ENCODE measurements at regions not wholly inside any gene's neighbourhood (a gene's known extent, or its start where the extent isn't known, plus 50 kb on each side); places are given as distances from the start of the nearest gene placed in this dataset.

GRCh38 chr5:167903659-167904058 is 387.8 kb upstream of the WWC1 start:
- TF ChIP-seq CTCF (IDR thresholded peaks at IDR 0.05; ENCODE audit: low read depth, low read length) = no peak
- no peak for TF ChIP-seq POLR2A (IDR thresholded peaks at IDR 0.05; ENCODE audit: extremely low read depth, insufficient read length)
- no peak for TF ChIP-seq MYC (IDR thresholded peaks at IDR 0.05; ENCODE audit: low read depth, low read length)
- TF ChIP-seq MAX (IDR thresholded peaks at IDR 0.05; ENCODE audit: low read depth, low read length) = no peak
- DNase-seq (ENCODE audit: low read depth) = no peak
- H3K4me3 ChIP-seq (ENCODE audit: low read depth, low read length) = no peak overlapping the region

- no peak for TF ChIP-seq POLR2A (IDR thresholded peaks at IDR 0.05; ENCODE audit: extremely low read depth, insufficient read length)
- H3K4me3 ChIP-seq (ENCODE audit: low read depth, low read length) = no peak overlapping the region
- no peak for DNase-seq (ENCODE audit: low read depth)
These were observed 385.3 kb upstream of the WWC1 start for GRCh38 chr5:167905919-167906853.

GRCh38 chr5:167908606-167909005 is 382.8 kb upstream of the WWC1 start:
- H3K4me3 ChIP-seq (ENCODE audit: low read depth, low read length) = no peak overlapping the region
- no peak for DNase-seq (ENCODE audit: low read depth)
- TF ChIP-seq MYC (IDR thresholded peaks at IDR 0.05; ENCODE audit: low read depth, low read length) (no peak), POLR2A (IDR thresholded peaks at IDR 0.05; ENCODE audit: extremely low read depth, insufficient read length) (no peak), MAX (IDR thresholded peaks at IDR 0.05; ENCODE audit: low read depth, low read length) (no peak), CTCF (IDR thresholded peaks at IDR 0.05; ENCODE audit: low read depth, low read length) (no peak)

GRCh38 chr5:167912941-167913665 is 378.3 kb upstream of the WWC1 start:
- no peak for DNase-seq (ENCODE audit: low read depth)
- TF ChIP-seq CTCF (IDR thresholded peaks at IDR 0.05; ENCODE audit: low read depth, low read length) = no peak
- no peak for TF ChIP-seq POLR2A (IDR thresholded peaks at IDR 0.05; ENCODE audit: extremely low read depth, insufficient read length)
- TF ChIP-seq MAX (IDR thresholded peaks at IDR 0.05; ENCODE audit: low read depth, low read length) = no peak
- TF ChIP-seq MYC (IDR thresholded peaks at IDR 0.05; ENCODE audit: low read depth, low read length) = no peak
- no peak overlapping the region for H3K4me3 ChIP-seq (ENCODE audit: low read depth, low read length)

- no peak for DNase-seq (ENCODE audit: low read depth)
- no peak overlapping the region for H3K4me3 ChIP-seq (ENCODE audit: low read depth, low read length)
- TF ChIP-seq MYC (IDR thresholded peaks at IDR 0.05; ENCODE audit: low read depth, low read length) (no peak), MAX (IDR thresholded peaks at IDR 0.05; ENCODE audit: low read depth, low read length) (no peak), POLR2A (IDR thresholded peaks at IDR 0.05; ENCODE audit: extremely low read depth, insufficient read length) (no peak), CTCF (IDR thresholded peaks at IDR 0.05; ENCODE audit: low read depth, low read length) (no peak)
These were observed 376.2 kb upstream of the WWC1 start for GRCh38 chr5:167915237-167915636.

- H3K4me3 ChIP-seq (ENCODE audit: low read depth, low read length) = no peak overlapping the region
- TF ChIP-seq POLR2A (IDR thresholded peaks at IDR 0.05; ENCODE audit: extremely low read depth, insufficient read length) (no peak), MYC (IDR thresholded peaks at IDR 0.05; ENCODE audit: low read depth, low read length) (no peak), MAX (IDR thresholded peaks at IDR 0.05; ENCODE audit: low read depth, low read length) (no peak), CTCF (IDR thresholded peaks at IDR 0.05; ENCODE audit: low read depth, low read length) (no peak)
- no peak for DNase-seq (ENCODE audit: low read depth)
These were observed 375.2 kb upstream of the WWC1 start for GRCh38 chr5:167916261-167916691.

Measured in NB4 (cell line).